Prostate gland (tissue), 2 donors: ENCODE measurements at regions not wholly inside any gene's neighbourhood (a gene's known extent, or its start where the extent isn't known, plus 50 kb on each side); places are given as distances from the start of the nearest gene placed in this dataset.

Experiments used
- POLR2A ChIP-seq: fragments of 450-650 bp; IDR thresholded peaks from one replicate; pipeline ENCODE4 v1.6.1; 2016; ENCODE audit warnings: antibody characterized with exemption, mild to moderate bottlenecking
- TF ChIP-seq, protein P1 (sequence below), 4 experiments: fragments of 200-600 bp in 2 of 4; fragments of 450-650 bp in 2 of 4; sonication (generic) in 2 of 4; IDR thresholded peaks; 1 replicate in 3 of 4; 2 replicates in 1 of 4; pipeline ENCODE4 v1.5.1; 2016 to 2019; ENCODE audit warnings: antibody characterized with exemption in 4 of 4, mild to moderate bottlenecking in 2 of 4, moderate library complexity in 2 of 4

DNA sequence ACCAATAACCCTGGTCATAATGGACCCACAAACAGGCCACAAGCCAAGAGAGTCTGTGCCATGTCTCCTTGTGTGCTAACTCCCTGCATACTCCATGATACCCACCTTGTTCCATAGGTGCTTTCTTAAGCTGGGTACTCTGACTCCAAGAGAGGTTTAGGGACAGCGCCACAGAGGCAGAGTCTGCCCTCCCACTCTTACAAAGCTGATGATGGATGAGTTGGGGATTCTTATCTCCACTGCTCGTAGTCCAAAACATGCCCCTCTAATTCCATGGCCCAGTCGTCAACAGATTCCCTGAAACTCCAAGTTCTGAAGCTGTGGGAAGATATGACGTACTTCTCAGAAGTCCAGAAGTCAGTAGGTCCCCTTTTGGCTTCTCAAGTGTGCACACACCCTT, 184.4 kb upstream of the CCL2 start:
- TF ChIP-seq POLR2A, result no peak
- TF ChIP-seq, protein P1, sequence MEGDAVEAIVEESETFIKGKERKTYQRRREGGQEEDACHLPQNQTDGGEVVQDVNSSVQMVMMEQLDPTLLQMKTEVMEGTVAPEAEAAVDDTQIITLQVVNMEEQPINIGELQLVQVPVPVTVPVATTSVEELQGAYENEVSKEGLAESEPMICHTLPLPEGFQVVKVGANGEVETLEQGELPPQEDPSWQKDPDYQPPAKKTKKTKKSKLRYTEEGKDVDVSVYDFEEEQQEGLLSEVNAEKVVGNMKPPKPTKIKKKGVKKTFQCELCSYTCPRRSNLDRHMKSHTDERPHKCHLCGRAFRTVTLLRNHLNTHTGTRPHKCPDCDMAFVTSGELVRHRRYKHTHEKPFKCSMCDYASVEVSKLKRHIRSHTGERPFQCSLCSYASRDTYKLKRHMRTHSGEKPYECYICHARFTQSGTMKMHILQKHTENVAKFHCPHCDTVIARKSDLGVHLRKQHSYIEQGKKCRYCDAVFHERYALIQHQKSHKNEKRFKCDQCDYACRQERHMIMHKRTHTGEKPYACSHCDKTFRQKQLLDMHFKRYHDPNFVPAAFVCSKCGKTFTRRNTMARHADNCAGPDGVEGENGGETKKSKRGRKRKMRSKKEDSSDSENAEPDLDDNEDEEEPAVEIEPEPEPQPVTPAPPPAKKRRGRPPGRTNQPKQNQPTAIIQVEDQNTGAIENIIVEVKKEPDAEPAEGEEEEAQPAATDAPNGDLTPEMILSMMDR (IDR thresholded peaks at IDR 0.05), result no peak
